HAP-1 (cell line): ENCODE measurements at regions not wholly inside any gene's neighbourhood (a gene's known extent, or its start where the extent isn't known, plus 50 kb on each side); places are given as distances from the start of the nearest gene placed in this dataset.

Experiments used
- DNase-seq, 2 experiments: peaks; one replicate each; pipeline ENCODE4 v3.0.0-alpha.2; 2016 to 2020; ENCODE audit warnings: low spot score in 2 of 2
- H3K27me3 ChIP-seq: fragments of 250-450 bp; sonication (Bioruptor Pico); 2 replicates; pipeline ENCODE4 v1.5.1; 2020; ENCODE audit warnings: low read depth, mild to moderate bottlenecking, moderate library complexity
- H3K36me3 ChIP-seq: fragments of 250-450 bp; sonication (Bioruptor Pico); replicated peaks from 2 replicates; pipeline ENCODE4 v1.5.1; 2020; ENCODE audit warnings: mild to moderate bottlenecking
- H3K4me1 ChIP-seq: fragments of 250-450 bp; sonication (Bioruptor Pico); 2 replicates; pipeline ENCODE4 v1.5.1; 2020; ENCODE audit warnings: mild to moderate bottlenecking
- H3K4me3 ChIP-seq: fragments of 250-450 bp; sonication (Bioruptor Pico); 2 replicates; pipeline ENCODE4 v1.5.1; 2020; ENCODE audit warnings: mild to moderate bottlenecking, moderate library complexity
- H3K9me3 ChIP-seq: fragments of 250-450 bp; sonication (Bioruptor Pico); 2 replicates; pipeline ENCODE4 v1.5.1; 2020; ENCODE audit warnings: mild to moderate bottlenecking, moderate library complexity
- in situ Hi-C: fragments of 300-500 bp; cut with MboI; formaldehyde crosslinking; loops from 3 replicates; pipeline ENCODE4 v1.14.3; 2020; ENCODE audit warnings: low sequenced_read_pairs, inconsistent platforms, mixed read lengths

DNA sequence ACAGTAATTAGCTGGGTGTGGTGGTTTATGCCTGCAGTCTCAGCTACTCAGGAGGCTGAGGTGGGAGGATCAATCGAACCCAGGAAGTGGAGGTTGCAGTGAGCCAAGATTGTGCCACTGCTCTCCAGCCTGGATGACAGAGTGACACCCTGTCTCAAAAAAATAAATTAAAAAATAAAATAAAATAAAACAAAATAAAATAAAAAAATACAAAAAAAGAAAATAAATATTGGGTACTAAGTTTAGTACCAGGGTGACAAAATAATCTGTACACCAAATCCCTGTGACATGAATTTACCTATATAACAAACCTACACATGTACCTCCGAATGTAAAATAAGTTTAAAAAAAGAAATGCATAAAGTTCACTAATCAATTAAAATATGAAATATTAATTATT lies 666.0 kb upstream of the CDH18 start:
- in situ Hi-C loops = no loop called here
- Histone ChIP-seq H3K4me1 (no peaks in the 10 kb centered on the region), H3K27me3 (no peaks in the 10 kb centered on the region), H3K4me3 (no peak overlapping the region), H3K9me3 (no peaks in the 10 kb centered on the region; the same call in 1 of the 2 replicates), H3K36me3 (no peaks in the 10 kb centered on the region)
- no peak for DNase-seq

DNA sequence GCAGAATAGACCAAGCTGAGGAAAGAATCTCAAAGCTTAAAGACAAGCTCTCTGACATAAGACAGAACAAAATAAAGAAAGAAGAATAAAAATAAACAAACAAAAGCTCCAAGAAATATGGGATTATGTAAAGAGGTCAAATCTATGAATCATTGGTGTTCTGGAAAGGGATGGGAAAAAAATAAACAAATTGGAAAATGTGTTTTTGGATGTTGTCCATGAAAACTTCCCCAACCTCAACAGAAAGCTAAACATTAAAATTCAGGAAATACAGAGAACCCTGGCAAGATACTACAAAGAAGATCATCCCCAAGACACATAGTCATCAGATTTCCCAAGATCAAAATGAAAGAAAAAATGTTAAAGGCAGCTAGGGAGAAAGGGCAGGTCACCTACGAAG lies 662.0 kb upstream of the CDH18 start:
- Histone ChIP-seq H3K4me3 (no peak overlapping the region), H3K36me3 (no peaks in the 10 kb centered on the region), H3K27me3 (no peaks in the 10 kb centered on the region), H3K9me3 (no peaks in the 10 kb centered on the region; the same call in 1 of the 2 replicates), H3K4me1 (no peaks in the 10 kb centered on the region)
- no peak for DNase-seq
- in situ Hi-C loops = no loop called here

DNA sequence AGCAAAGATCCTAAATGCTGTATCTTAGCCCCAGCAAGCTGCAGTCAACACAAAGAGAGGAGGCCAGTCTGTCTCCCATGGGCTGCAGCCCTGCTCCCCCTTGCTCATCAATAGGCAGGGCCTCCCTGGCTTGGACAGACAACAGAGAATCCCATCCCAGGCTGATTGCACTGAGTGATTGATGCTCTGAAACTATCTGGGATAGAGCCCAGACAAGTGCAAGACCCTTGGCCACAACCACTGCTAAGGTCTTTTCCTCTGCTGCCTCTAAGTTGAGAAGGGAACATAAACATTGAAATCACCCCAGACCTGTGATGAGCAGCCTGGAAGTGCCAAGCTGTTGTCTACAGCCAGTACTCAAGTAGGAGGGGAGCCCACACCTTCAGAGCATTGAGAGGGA lies 661.0 kb upstream of the CDH18 start:
- H3K27me3 ChIP-seq = no peaks in the 10 kb centered on the region
- in situ Hi-C loops = no loop called here
- H3K36me3 ChIP-seq = no peaks in the 10 kb centered on the region
- no peak for DNase-seq
- H3K4me3 ChIP-seq = no peak overlapping the region
- no peaks in the 10 kb centered on the region for H3K4me1 ChIP-seq
- H3K9me3 ChIP-seq = no peaks in the 10 kb centered on the region; the same call in 1 of the 2 replicates

- in situ Hi-C loops = no loop called here
- no peaks in the 10 kb centered on the region for H3K27me3 ChIP-seq
- H3K4me3 ChIP-seq = no peak overlapping the region
- H3K36me3 ChIP-seq = no peaks in the 10 kb centered on the region
- H3K4me1 ChIP-seq = no peaks in the 10 kb centered on the region
- no peak for DNase-seq
- no peaks in the 10 kb centered on the region for H3K9me3 ChIP-seq
These were observed 648.7 kb upstream of the CDH18 start for GRCh38 chr5:20636686-20637085.

DNA sequence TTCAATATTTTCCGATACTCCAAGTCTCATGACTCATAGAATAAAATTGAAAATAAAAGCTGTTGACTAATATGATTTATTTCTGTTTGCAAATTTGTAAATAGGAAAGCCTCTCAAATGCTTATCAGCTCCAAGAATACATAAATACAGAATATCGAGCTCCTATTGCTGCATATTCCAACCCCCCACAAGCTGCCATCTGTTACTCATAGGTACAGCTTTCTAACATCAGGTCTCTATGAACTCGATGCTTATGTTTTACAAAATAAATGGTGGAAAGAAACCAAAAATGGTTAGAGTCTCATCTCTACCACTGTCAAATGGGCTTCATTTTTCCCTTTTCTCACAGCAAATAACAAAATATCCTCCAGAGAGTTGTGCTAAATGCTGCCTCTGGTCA lies 631.6 kb upstream of the CDH18 start:
- in situ Hi-C loops = no loop called here
- H3K9me3 ChIP-seq = no peaks in the 10 kb centered on the region; the same call in 1 of the 2 replicates
- H3K36me3 ChIP-seq = no peaks in the 10 kb centered on the region
- DNase-seq = no peak
- no peaks in the 10 kb centered on the region for H3K27me3 ChIP-seq
- no peaks in the 10 kb centered on the region for H3K4me1 ChIP-seq
- no peak overlapping the region for H3K4me3 ChIP-seq

DNA sequence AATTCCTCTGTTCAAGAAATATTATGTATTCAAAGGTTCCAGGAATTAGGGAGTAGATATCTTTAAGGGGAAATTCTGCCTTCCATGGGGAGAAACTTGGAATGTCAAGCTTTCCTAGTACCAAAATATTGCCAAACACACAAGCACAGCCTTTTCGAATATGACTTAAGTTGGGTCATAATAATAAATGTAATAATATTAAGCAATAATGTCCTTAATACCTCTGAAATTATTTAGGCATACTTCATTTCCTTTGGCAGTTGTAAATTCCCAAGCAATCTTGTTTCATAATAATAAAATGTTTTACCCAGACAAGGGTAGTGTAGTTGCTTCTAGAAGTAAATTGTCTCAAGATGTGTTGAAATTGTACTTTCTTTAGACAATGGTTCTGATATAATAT lies 630.3 kb upstream of the CDH18 start:
- H3K36me3 ChIP-seq = no peaks in the 10 kb centered on the region
- H3K4me1 ChIP-seq = no peaks in the 10 kb centered on the region
- in situ Hi-C loops = no loop called here
- H3K9me3 ChIP-seq = no peaks in the 10 kb centered on the region
- H3K4me3 ChIP-seq = no peak overlapping the region
- no peak for DNase-seq
- H3K27me3 ChIP-seq = no peaks in the 10 kb centered on the region

- in situ Hi-C loops = no loop called here
- no peaks in the 10 kb centered on the region for H3K27me3 ChIP-seq
- H3K4me1 ChIP-seq = no peaks in the 10 kb centered on the region
- no peak overlapping the region for H3K4me3 ChIP-seq
- H3K36me3 ChIP-seq = no peaks in the 10 kb centered on the region
- no peaks in the 10 kb centered on the region for H3K9me3 ChIP-seq
- DNase-seq = no peak
These were observed 629.8 kb upstream of the CDH18 start for GRCh38 chr5:20617841-20618240.

DNA sequence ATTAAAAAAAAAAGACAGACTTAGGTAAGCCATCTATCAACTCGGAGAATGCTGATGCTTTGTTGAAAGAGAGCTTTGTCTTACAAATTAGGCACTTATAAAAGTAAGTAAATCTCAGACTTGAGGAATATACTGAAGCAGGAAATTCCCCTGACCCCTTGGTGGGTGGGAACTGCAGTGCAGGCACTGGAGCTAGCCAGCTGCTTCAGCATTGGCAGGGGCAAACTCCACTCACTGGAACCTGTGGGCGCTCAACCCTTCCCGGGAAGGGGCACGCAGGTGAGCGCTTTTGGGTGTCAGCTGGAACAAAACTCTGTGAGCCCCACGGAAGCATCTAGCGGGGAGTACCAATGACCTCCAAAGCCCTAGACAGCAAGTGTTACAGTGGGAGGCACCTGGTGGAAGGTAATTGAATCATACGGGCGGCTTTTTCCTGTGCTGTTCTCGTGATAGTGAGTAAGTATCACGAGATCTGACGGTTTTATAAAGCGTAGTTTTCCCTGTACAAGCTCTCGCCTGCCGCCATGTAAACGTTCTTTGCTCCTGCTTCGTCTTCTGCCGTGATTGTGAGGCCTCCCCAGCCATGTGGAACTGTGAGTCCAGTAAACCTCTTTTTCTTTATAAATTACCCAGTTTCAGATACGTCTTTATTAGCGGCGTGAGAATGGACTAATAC lies 628.0 kb upstream of the CDH18 start:
- no peaks in the 10 kb centered on the region for H3K9me3 ChIP-seq
- H3K36me3 ChIP-seq = no peaks in the 10 kb centered on the region
- in situ Hi-C loops = no loop called here
- no peaks in the 10 kb centered on the region for H3K27me3 ChIP-seq
- DNase-seq = no peak
- H3K4me1 ChIP-seq = no peaks in the 10 kb centered on the region
- no peak overlapping the region for H3K4me3 ChIP-seq

DNA sequence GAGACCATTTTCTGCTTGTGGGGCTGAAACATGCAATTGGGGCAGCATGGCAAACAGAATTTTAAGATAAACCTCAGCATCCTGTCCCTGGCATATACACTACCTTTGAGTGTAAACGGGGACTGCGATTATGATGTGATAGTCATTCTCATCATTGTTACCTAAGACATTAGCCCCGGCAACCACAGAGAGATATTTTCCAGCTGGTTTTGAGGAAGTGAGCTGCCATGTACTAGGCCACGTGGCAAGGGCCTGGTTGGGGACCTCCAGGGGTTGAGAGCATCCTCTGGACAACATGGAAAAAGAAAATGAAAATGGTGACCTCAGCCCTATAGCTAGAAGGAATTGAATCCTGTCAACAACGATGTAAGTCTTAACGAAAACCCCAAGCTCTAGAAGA lies 623.6 kb upstream of the CDH18 start:
- no peak overlapping the region for H3K4me3 ChIP-seq
- DNase-seq = no peak
- in situ Hi-C loops = no loop called here
- no peaks in the 10 kb centered on the region for H3K36me3 ChIP-seq
- no peaks in the 10 kb centered on the region for H3K4me1 ChIP-seq
- H3K9me3 ChIP-seq = no peaks in the 10 kb centered on the region
- H3K27me3 ChIP-seq = no peaks in the 10 kb centered on the region

DNA sequence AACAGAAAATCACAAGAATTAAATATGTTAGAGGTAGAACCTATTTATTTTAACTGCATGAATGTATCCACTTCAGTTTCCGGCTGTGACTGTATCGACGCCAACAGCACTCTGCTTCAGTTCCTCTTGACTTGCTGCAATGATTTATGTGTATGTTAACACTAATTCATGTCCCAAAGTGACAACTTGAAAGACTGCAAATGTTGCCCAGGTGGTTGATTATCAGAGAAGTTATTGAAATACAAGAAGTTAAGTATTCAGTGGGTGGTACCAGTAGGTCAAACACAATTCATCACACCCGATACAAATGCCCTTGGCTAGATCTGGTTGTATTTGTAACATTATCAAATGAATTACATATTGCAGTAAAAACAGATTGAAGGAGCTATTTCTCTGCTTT lies 622.7 kb upstream of the CDH18 start:
- no peak for DNase-seq
- Histone ChIP-seq H3K36me3 (no peaks in the 10 kb centered on the region), H3K27me3 (no peaks in the 10 kb centered on the region), H3K4me3 (no peak overlapping the region), H3K4me1 (no peaks in the 10 kb centered on the region), H3K9me3 (no peaks in the 10 kb centered on the region)
- in situ Hi-C loops = no loop called here

DNA sequence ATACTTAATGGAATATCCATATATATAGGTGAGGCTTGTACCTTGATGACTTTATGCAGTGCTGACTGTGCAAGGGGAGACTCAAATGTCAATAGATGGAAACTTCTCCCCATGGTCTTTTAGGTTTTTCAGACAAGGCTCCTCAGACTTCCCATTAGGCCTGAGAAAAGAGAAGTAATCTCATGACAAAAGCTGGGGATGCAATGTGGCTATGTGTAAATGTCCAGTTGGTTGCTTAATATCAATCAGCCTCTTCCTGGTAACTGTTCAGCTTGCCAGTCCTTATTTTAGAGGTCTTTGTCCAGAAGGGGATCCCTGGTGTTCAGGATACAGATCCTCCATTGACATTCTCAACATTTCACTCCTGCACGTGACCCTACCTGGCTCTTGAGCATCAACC lies 621.1 kb upstream of the CDH18 start:
- no peak overlapping the region for H3K4me3 ChIP-seq
- in situ Hi-C loops = no loop called here
- no peak for DNase-seq

DNA sequence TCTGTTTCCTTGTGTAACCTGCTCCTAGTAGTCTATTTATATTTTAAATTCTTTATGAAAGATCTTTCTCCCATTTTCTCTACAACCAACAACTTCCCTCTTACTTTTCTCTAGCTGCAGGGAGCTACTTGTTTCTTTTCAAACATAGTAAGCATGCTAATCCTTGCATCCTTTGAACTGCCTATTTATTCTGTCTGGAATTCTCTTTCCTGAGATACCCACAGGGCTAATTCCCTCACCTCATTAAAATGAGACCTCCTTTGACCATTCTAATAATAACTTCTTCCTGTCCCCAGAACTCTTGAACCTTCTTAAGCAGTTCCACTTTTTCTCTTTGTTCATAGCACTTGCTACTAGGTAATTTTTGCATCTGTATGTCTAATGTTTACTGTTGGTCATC lies 620.6 kb upstream of the CDH18 start:
- Histone ChIP-seq H3K36me3 (no peaks in the 10 kb centered on the region), H3K9me3 (no peaks in the 10 kb centered on the region), H3K4me1 (no peaks in the 10 kb centered on the region), H3K4me3 (no peak overlapping the region), H3K27me3 (no peaks in the 10 kb centered on the region)
- DNase-seq = no peak
- in situ Hi-C loops = no loop called here

More for the DNA sequence above, 621.1 kb upstream of the CDH18 start:
- no peaks in the 10 kb centered on the region for H3K27me3 ChIP-seq
- H3K4me1 ChIP-seq = no peaks in the 10 kb centered on the region
- no peaks in the 10 kb centered on the region for H3K9me3 ChIP-seq
- H3K36me3 ChIP-seq = no peaks in the 10 kb centered on the region

DNA sequence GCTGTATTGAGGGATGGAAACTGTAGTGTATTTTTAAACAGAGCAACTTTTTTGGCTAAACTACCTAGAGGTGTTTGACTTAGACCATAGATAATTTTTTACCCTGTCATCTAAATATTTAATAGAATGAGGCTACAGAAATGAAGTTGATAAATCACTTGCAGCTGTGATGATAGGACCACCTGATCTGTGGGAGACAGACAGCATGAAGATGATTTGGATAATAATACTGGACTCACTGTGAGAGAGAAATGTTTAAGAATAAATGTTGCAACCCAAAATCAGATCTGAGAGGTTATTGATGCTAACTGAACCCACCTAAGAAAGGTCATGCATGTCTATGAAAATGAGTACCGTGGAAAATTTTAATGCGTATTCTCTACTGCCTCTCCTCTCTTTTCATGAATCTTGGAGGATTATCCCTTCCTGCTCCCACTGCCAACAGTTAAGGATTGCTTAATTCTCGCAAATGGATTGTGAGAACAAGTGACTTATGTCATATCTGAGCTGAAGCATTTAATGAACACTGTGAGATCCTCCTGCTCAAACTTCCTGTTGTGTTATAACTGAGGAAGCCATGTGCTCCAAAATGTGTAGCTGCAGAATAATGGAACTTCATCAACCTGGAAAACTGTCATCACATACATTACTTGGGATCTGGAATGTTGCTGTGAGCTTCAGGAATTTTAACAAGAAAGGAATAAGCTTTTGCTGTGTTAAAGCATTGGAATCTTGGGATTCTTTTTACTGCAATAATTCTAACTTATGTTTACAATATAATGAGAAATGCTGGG lies 617.9 kb upstream of the CDH18 start:
- Histone ChIP-seq H3K9me3 (no peaks in the 10 kb centered on the region), H3K4me1 (no peaks in the 10 kb centered on the region), H3K4me3 (no peak overlapping the region), H3K27me3 (no peaks in the 10 kb centered on the region), H3K36me3 (no peaks in the 10 kb centered on the region)
- in situ Hi-C loops = no loop called here
- no peak for DNase-seq

- no peaks in the 10 kb centered on the region for H3K4me1 ChIP-seq
- H3K9me3 ChIP-seq = no peaks in the 10 kb centered on the region
- H3K36me3 ChIP-seq = no peaks in the 10 kb centered on the region
- no peaks in the 10 kb centered on the region for H3K27me3 ChIP-seq
- in situ Hi-C loops = no loop called here
- no peak for DNase-seq
- H3K4me3 ChIP-seq = no peak overlapping the region
These were observed 617.0 kb upstream of the CDH18 start for GRCh38 chr5:20604992-20605391.
